ENCODE measurements at regions not wholly inside any gene's neighbourhood (a gene's known extent, or its start where the extent isn't known, plus 50 kb on each side); places are given as distances from the start of the nearest gene placed in this dataset.

DNA sequence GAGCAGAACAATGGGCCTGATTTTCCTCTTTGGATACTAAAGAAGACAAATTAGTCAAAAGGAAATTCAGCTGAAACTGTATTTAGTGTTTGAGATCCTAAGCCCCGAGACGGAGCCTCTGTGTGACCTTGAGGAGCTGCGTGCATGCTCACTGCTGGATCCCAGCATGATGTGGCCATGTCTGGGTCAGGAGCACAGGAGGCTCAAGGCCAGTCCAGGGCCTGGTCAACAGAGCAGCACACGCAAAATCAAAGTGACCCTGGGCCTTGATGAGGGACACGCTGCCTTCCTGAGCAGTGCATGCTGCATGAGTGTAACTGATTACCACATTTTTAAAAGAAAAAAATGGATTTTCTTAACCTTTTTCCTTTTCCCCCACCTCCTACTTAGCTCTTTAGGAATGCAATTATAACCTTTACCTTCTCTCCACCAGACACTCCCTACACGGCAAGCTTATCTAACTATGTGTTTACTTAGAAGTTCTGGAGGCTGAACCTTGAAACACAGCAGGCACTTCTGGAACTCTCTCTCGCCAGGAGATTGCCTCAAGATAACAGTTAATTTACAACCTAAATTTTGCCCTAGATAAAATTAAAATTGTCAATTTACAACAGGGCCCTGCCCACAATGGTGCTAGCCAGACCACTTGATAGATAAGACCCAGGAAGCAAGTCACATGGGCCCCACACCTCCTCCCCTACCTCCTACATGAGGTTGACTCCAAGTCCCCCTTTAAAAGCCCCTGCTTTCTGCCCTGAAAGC lies 144.6 kb downstream of the LRIG2 start:
- TF ChIP-seq MAFK (IDR thresholded peaks at IDR 0.05; ENCODE audit: partially characterized antibody): no peak
- no peak for TF ChIP-seq ESRRA (IDR thresholded peaks at IDR 0.05; ENCODE audit: borderline replicate concordance, low read length)
